ENCODE measurements at regions not wholly inside any gene's neighbourhood (a gene's known extent, or its start where the extent isn't known, plus 50 kb on each side); places are given as distances from the start of the nearest gene placed in this dataset.

DNA sequence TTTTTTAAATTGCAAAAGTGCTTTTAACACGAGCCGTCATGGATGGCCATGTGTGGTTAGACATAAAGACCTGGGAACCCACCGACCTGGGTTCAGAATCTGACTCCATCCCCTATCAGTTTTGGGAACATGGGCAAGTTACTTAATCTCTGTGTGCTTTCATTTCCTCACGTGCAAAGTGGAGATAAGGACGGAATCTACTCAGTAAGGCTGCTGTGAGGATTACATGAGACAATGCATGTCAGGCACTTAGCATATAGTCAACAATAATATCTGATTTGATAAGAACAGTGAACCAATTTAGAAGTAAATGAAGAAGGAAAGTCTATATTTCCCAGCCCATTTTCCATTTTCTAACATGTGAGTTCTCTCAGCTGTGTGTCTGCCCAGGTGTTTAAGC, 235.4 kb downstream of the SUDS3 start:
- Histone ChIP-seq H3K4me1 (replicated peaks in 1 of 2) (no peaks in the 10 kb centered on the region), H3K4me3 (no peak overlapping the region), H3K27ac (no peak overlapping the region), H3K27me3 (no peaks in the 10 kb centered on the region), H3K9me3 (replicated peaks in 1 of 3) (no peaks in the 10 kb centered on the region), H3K36me3 (replicated peaks in 1 of 2) (no peaks in the 10 kb centered on the region)
- WGBS, 4 donors, result 75 to 86% (median 79%) methylated on average over 5 of the region's 5 CpGs
- TF ChIP-seq, protein P1, sequence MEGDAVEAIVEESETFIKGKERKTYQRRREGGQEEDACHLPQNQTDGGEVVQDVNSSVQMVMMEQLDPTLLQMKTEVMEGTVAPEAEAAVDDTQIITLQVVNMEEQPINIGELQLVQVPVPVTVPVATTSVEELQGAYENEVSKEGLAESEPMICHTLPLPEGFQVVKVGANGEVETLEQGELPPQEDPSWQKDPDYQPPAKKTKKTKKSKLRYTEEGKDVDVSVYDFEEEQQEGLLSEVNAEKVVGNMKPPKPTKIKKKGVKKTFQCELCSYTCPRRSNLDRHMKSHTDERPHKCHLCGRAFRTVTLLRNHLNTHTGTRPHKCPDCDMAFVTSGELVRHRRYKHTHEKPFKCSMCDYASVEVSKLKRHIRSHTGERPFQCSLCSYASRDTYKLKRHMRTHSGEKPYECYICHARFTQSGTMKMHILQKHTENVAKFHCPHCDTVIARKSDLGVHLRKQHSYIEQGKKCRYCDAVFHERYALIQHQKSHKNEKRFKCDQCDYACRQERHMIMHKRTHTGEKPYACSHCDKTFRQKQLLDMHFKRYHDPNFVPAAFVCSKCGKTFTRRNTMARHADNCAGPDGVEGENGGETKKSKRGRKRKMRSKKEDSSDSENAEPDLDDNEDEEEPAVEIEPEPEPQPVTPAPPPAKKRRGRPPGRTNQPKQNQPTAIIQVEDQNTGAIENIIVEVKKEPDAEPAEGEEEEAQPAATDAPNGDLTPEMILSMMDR (IDR thresholded peaks at IDR 0.05), result no peak
- TF ChIP-seq POLR2A (IDR thresholded peaks at IDR 0.05), result no peak
- intact Hi-C loops (cut with DNase I), result no loop called here
- DNase-seq, result no peak

DNA sequence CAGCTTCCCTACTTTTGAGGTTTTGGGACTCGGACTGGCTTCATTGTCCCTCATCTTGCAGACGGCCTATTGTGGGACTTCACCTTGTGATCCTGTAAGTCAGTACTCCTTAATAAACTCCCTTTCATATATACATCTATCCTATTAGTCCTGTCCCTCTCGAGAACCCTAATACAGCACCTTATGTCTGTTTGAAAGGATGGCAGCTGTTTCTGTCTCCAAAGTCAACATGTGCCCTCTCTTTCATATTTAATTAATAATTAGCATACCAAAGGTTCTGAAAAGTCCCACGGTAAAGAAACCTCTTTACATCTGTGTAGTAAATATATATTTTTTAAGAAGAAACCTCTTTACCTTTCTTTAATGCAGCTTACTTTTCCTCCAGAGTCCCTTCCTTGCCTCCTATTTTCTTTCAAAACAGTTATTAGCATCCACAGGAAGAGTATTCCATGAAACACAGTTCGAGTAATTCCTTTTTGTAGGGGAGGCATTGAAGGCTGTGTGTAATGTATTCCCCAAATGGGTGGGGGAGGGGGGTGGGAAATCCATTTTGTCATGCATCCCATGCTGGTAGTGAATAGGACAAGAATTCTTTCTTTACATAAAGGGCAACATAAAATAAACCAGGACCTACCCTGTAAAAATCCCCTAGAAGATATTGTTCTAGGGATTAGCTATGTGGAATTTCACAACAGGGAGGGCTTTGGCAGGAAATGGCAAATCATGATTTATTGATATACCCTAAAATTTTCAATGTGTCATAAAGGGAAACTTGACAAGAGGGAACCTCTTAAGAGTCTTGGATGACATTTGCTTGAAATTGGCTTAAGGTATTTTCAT, 241.5 kb downstream of the SUDS3 start:
- TF ChIP-seq POLR2A (IDR thresholded peaks at IDR 0.05), result no peak
- TF ChIP-seq, protein P1 (IDR thresholded peaks at IDR 0.05), result no peak
- 49 to 54% (median 51%) methylated on average over 5 of the region's 5 CpGs for WGBS, 4 donors
- intact Hi-C loops (cut with DNase I), result no loop called here
- H3K4me3 ChIP-seq, result no peak overlapping the region
- no peaks in the 10 kb centered on the region for H3K27me3 ChIP-seq
- no peaks in the 10 kb centered on the region for H3K4me1 ChIP-seq (replicated peaks in 1 of 2)
- no peaks in the 10 kb centered on the region for H3K36me3 ChIP-seq (replicated peaks in 1 of 2)
- DNase-seq, result no peak
- no peak overlapping the region for H3K27ac ChIP-seq
- no peaks in the 10 kb centered on the region for H3K9me3 ChIP-seq (replicated peaks in 1 of 3)

DNA sequence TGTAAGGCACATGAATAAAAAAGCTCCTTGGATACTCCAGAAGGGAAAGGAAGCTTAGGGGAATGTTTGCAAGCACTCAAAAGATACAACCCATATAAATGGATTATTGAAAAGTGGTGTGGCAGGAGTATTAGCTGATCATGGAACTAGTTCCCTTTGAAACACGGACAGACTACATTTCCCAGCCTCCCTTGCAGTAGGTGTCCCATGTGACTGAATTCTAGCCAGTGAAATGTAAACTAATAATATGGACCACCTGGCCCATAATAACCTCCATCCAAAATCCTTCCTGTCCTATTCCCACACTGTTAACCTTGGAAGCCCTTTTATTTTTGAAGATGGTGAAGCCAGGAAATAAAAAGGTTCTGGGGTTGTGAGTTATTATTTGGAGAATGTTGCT, 242.3 kb downstream of the SUDS3 start:
- Histone ChIP-seq H3K4me3 (no peak overlapping the region), H3K27me3 (no peaks in the 10 kb centered on the region), H3K36me3 (replicated peaks in 1 of 2) (no peaks in the 10 kb centered on the region), H3K4me1 (replicated peaks in 1 of 2) (no peaks in the 10 kb centered on the region), H3K9me3 (replicated peaks in 1 of 3) (no peaks in the 10 kb centered on the region), H3K27ac (no peak overlapping the region)
- DNase-seq, result no peak
- 74 to 88% (median 85%) methylated on average over 1 of the region's 1 CpG for WGBS, 4 donors
- intact Hi-C loops (cut with DNase I), result no loop called here
- TF ChIP-seq, protein P1 (IDR thresholded peaks at IDR 0.05), result no peak
- no peak for TF ChIP-seq POLR2A (IDR thresholded peaks at IDR 0.05)

DNA sequence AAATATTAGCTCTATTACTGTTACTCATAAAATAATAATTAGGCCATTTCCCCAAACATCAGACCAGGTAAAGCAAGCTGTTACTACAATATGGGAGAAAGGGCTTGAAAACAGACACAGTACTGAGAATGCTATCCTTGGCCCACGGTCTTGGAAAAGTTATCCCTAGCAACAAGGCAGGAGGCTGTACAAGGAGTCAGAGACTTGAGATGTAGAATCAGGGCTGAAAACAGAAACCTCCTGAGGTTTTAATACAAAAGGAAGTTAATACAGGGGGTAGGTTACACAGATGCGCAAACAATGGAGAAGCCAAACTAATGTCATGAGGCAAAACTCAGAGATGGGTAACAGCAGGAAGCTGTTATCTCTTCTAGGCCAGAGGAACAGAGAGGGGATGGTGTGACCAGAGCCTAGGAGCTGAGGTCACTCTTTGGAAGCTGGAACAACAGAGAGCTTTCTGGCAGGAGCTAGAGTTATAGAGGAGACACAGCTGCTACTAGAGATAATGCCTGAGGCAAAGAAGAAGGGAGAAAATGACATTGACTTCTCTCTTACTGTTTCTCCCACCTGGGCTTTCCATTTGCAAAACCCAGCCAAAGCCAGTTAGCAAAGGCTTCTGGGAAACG, 248.8 kb downstream of the SUDS3 start:
- 65 to 82% (median 68%) methylated on average over 3 of the region's 3 CpGs for WGBS, 4 donors
- intact Hi-C loops (cut with DNase I), result loop anchor here in 1 of 2 donors (10.0 kb wide), 1 partner anchor 220 kb away; no protein-coding TSS in a partner anchor
- no peak overlapping the region for H3K4me3 ChIP-seq
- no peaks in the 10 kb centered on the region for H3K27me3 ChIP-seq
- peak overlapping the region in 2 of 5 donors; percentile 26 to 38 for H3K27ac ChIP-seq
- no peaks in the 10 kb centered on the region for H3K9me3 ChIP-seq (replicated peaks in 1 of 3)
- H3K36me3 ChIP-seq (replicated peaks in 1 of 2), result no peaks in the 10 kb centered on the region
- TF ChIP-seq POLR2A (IDR thresholded peaks at IDR 0.05), result no peak
- TF ChIP-seq, protein P1 (IDR thresholded peaks at IDR 0.05), result no peak
- H3K4me1 ChIP-seq (replicated peaks in 1 of 2), result no peaks in the 10 kb centered on the region
- DNase-seq, result peak in 3 of 7 donors; percentile 16 to 52 (median 23)
